Heart right ventricle (tissue), 16 donors: ENCODE measurements at regions not wholly inside any gene's neighbourhood (a gene's known extent, or its start where the extent isn't known, plus 50 kb on each side); places are given as distances from the start of the nearest gene placed in this dataset.

Source experiments
- ATAC-seq, 8 donors: fragments of 200-7000 bp; cut with Tn5 transposase; one replicate each; pipeline ENCODE4 v1.9.1; 2020; ENCODE audit warnings: mild to moderate bottlenecking in 8 of 8, moderate library complexity in 8 of 8, moderate number of reproducible peaks in 1 of 8
- DNase-seq, 2 donors: peaks; one replicate each; pipeline ENCODE4 v3.0.0-alpha.2; 2020
- H3K27ac ChIP-seq, 10 donors: fragments of 200-600 bp; sonication (generic) in 2 of 10; one replicate each; pipeline versions ENCODE4 v1.5.0 to v1.8.0; 2020 to 2022; ENCODE audit warnings: mild to moderate bottlenecking in 3 of 10
- H3K27me3 ChIP-seq, 7 donors: fragments of 200-600 bp; one replicate each; pipeline ENCODE4 v1.8.0; 2021 to 2022; ENCODE audit warnings: mild to moderate bottlenecking in 2 of 7
- H3K36me3 ChIP-seq, 9 donors: fragments of 200-600 bp; sonication (generic) in 1 of 9; one replicate each; pipeline versions ENCODE4 v1.5.0 to v1.8.0; 2020 to 2022; ENCODE audit warnings: mild to moderate bottlenecking in 2 of 9
- H3K4me1 ChIP-seq, 9 donors: fragments of 200-600 bp; sonication (generic) in 1 of 9; one replicate each; pipeline versions ENCODE4 v1.5.0 to v1.8.0; 2020 to 2022; ENCODE audit warnings: mild to moderate bottlenecking in 4 of 9
- H3K4me3 ChIP-seq, 10 donors: fragments of 200-600 bp; sonication (generic) in 2 of 10; one replicate each; pipeline versions ENCODE4 v1.5.0 to v1.8.0; 2020 to 2022; ENCODE audit warnings: mild to moderate bottlenecking in 7 of 10, moderate library complexity in 2 of 10
- H3K9me3 ChIP-seq, 11 donors: fragments of 200-600 bp in 10 of 11; sonication (generic) in 2 of 11; one replicate each; pipeline versions ENCODE4 v1.5.0 to v1.8.0; 2013 to 2022; ENCODE audit warnings: mild to moderate bottlenecking in 2 of 11, control low read depth in 1 of 11, moderate library complexity in 1 of 11
- CTCF ChIP-seq, 9 donors: fragments of 200-600 bp; sonication (generic) in 2 of 9; IDR thresholded peaks; one replicate each; pipeline versions ENCODE4 v1.5.0 to v1.8.0; 2021 to 2022; ENCODE audit warnings: antibody characterized with exemption in 9 of 9, mild to moderate bottlenecking in 5 of 9, moderate library complexity in 1 of 9
- WGBS, 2 donors: extraction: QIAGEN DNeasy Blood & Tissue Kit; methylation state at CpG; one replicate each; pipeline ENCODE4 v1.1.7; 2013; ENCODE audit warnings: inconsistent platforms in 1 of 2; 5-methylcytosine and 5-hydroxymethylcytosine counted together
- intact Hi-C, 10 donors: fragments of 100-400 bp; cut with DNase I; formaldehyde crosslinking; loops; one replicate each; pipeline versions ENCODE4 v1.11.1 to v1.14.2; 2022
- donor health status: Arrhythmogenic right ventricular cardiomyopathy.
- donor health status: ischemic (EF 13 %, LVEDD 7.1; RV severe dilation, severe dysfunction).
- donor health status: healthy with polysubstance abuse.
- donor health status: DM: no; HTN: yes; CAD: no.
- donor health status: DM: no; HTN: no; CAD: no.
- donor health status: ischemic (EF 25% LVEDD 6.9; RV normal size, moderate dysfunction).
- donor health status: ischemic (EF 25% LVEDD 5.7; RV mildly dilated, moderate dysfunction).
- donor health status: healthy.
- donor health status: DM: yes; HTN: yes; CAD: no.
- donor health status: Ischemic cardiomyopathy.
- donor health status: ischemic (EF 35%, LVEDD 5.7; RV mildly dilated, moderate dysfunction).
- donor health status: nonischemic (EF 11% LVEDD 7.7; RV severe dilation, severe dysfunction).
- donor health status: DM: yes; HTN: yes; CAD: no.
- donor health status: PGD.
- donor health status: ischemic (EF 29% LVEDD 5.4; RV normal size, mild dysfunction).
- donor health status: nonischemic (EF 23%, LVEDD 6.1; RV moderate dilation, normal function).

- DNase-seq (no peak), ATAC-seq (no peak)
- intact Hi-C loops, result no loop called here
- Histone ChIP-seq H3K27ac (no peak overlapping the region), H3K9me3 (peaks cover 0 to 40% (median 4%) of the 10 kb centered on the region in 11 donors), H3K36me3 (no peaks in the 10 kb centered on the region), H3K4me1 (no peaks in the 10 kb centered on the region), H3K27me3 (no peaks in the 10 kb centered on the region), H3K4me3 (no peak overlapping the region)
- TF ChIP-seq CTCF (IDR thresholded peaks at IDR 0.05), result no peak
These were observed 177.2 kb downstream of the GIPC2 start for GRCh38 chr1:78222960-78223358.

DNA sequence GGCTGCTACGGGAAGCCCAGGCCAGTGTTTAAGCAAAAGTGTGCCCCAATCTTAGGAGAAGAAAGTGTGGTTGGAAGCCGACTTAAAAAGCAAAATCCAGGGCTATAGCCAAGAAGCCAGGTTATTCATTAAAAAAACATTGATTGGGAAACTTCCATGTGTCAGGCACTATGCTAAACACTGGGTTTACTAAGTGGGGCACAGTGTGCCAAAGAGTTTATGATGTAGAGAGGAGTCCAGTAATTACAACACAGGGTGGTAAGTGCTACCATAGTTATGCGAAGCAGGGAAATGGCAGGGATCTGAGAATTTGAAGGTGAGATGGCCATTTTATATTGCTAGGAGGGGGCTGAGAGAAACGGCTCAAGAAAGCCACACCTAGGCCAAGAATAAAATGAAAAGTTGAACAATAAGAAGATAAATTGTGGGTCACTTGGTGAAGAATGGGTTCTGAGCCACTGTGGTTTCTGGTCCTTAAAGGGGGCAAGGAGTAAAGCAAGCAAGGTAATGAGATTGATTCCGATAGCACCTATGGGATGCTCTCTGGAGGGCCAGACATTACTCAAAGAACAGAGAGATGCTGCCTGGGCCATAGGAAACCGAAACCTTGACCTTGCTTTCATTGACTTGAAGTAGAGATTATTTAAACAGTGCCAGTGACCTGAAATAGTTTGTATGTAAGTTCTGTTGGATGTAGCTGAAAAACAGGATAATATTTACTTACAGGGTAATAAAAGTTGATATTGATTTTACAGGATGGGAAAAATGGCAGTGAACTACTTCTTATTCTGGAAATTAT, 177.8 kb downstream of the GIPC2 start:
- no peak for DNase-seq
- H3K27me3 ChIP-seq, result no peaks in the 10 kb centered on the region
- intact Hi-C loops, result no loop called here
- no peaks in the 10 kb centered on the region for H3K36me3 ChIP-seq
- WGBS, 2 donors, result 73 to 81% methylated on average over 6 of the region's 6 CpGs
- no peak overlapping the region for H3K4me3 ChIP-seq
- H3K4me1 ChIP-seq, result no peaks in the 10 kb centered on the region
- ATAC-seq, result no peak
- H3K27ac ChIP-seq, result no peak overlapping the region
- H3K9me3 ChIP-seq, result peaks cover 0 to 34% (median 4%) of the 10 kb centered on the region in 11 donors
- no peak for TF ChIP-seq CTCF (IDR thresholded peaks at IDR 0.05)

- DNase-seq (no peak), ATAC-seq (no peak)
- no peak overlapping the region for H3K4me3 ChIP-seq
- no peak for TF ChIP-seq CTCF (IDR thresholded peaks at IDR 0.05)
- no peak overlapping the region for H3K27ac ChIP-seq
- intact Hi-C loops, result no loop called here
- H3K4me1 ChIP-seq, result no peaks in the 10 kb centered on the region
- no peaks in the 10 kb centered on the region for H3K36me3 ChIP-seq
- peaks cover 0 to 28% (median 4%) of the 10 kb centered on the region in 11 donors for H3K9me3 ChIP-seq
- H3K27me3 ChIP-seq, result no peaks in the 10 kb centered on the region
These were observed 178.6 kb downstream of the GIPC2 start for GRCh38 chr1:78224246-78224785.

GRCh38 chr1:78224861-78225552, 179.2 kb downstream of the GIPC2 start:
- H3K27me3 ChIP-seq, result no peaks in the 10 kb centered on the region
- no peak for DNase-seq
- no peaks in the 10 kb centered on the region for H3K36me3 ChIP-seq
- no peak overlapping the region for H3K4me3 ChIP-seq
- H3K9me3 ChIP-seq, result peaks cover 0 to 24% (median 4%) of the 10 kb centered on the region in 11 donors
- 38 to 41% methylated on average over 3 of the region's 3 CpGs for WGBS, 2 donors
- no peak overlapping the region for H3K27ac ChIP-seq
- no peaks in the 10 kb centered on the region for H3K4me1 ChIP-seq
- no peak for TF ChIP-seq CTCF (IDR thresholded peaks at IDR 0.05)
- intact Hi-C loops, result no loop called here
- no peak for ATAC-seq
